ENCODE measurements at regions not wholly inside any gene's neighbourhood (a gene's known extent, or its start where the extent isn't known, plus 50 kb on each side); places are given as distances from the start of the nearest gene placed in this dataset.

GRCh38 chr3:106113747-106114146 is 244.9 kb upstream of the CBLB start:
- Histone ChIP-seq H3K36me3 (ENCODE audit: control insufficient read depth, insufficient read depth, low read length) (no peaks in the 10 kb centered on the region), H3K27ac (ENCODE audit: low read depth, low read length) (no peak overlapping the region), H3K9me3 (ENCODE audit: control insufficient read depth, low read length) (peaks cover 13% of the 10 kb centered on the region), H3K4me3 (ENCODE audit: low read length) (no peak overlapping the region), H3K4me1 (ENCODE audit: control insufficient read depth, insufficient read depth, low read length) (no peaks in the 10 kb centered on the region), H3K27me3 (ENCODE audit: control insufficient read depth, insufficient read depth, low read length, poor library complexity, severe bottlenecking) (no peaks in the 10 kb centered on the region), H3K9ac (ENCODE audit: extremely low read depth, low read length, poor library complexity, severe bottlenecking) (no peak overlapping the region)
- DNase-seq, result no peak
- Mint-ChIP-seq H3K27ac (no peak overlapping the region), H3K4me1 (no peaks in the 10 kb centered on the region), H3K36me3 (ENCODE audit: low read depth) (no peaks in the 10 kb centered on the region), H3K27me3 (ENCODE audit: insufficient read depth) (peaks cover under 1% of the 10 kb centered on the region), H3K9me3 (no peaks in the 10 kb centered on the region), H3K4me3 (no peak overlapping the region)
- 60% methylated on average over 1 of the region's 1 CpG; no CpG with 5 or more reads in 1 of the 2 experiments for WGBS, 2 experiments (ENCODE audit: insufficient coverage in 1 of 2, insufficient read length in 1 of 2)
- TF ChIP-seq, protein P1, sequence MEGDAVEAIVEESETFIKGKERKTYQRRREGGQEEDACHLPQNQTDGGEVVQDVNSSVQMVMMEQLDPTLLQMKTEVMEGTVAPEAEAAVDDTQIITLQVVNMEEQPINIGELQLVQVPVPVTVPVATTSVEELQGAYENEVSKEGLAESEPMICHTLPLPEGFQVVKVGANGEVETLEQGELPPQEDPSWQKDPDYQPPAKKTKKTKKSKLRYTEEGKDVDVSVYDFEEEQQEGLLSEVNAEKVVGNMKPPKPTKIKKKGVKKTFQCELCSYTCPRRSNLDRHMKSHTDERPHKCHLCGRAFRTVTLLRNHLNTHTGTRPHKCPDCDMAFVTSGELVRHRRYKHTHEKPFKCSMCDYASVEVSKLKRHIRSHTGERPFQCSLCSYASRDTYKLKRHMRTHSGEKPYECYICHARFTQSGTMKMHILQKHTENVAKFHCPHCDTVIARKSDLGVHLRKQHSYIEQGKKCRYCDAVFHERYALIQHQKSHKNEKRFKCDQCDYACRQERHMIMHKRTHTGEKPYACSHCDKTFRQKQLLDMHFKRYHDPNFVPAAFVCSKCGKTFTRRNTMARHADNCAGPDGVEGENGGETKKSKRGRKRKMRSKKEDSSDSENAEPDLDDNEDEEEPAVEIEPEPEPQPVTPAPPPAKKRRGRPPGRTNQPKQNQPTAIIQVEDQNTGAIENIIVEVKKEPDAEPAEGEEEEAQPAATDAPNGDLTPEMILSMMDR (conservative IDR thresholded peaks at IDR 0.05), result no peak

- Mint-ChIP-seq H3K4me3 (no peak overlapping the region), H3K9me3 (no peaks in the 10 kb centered on the region), H3K36me3 (ENCODE audit: low read depth) (no peaks in the 10 kb centered on the region), H3K27ac (no peak overlapping the region), H3K27me3 (ENCODE audit: insufficient read depth) (peaks cover 3% of the 10 kb centered on the region), H3K4me1 (no peaks in the 10 kb centered on the region)
- no peak overlapping the region for H3K4me3 ChIP-seq (ENCODE audit: low read length)
- H3K27me3 ChIP-seq (ENCODE audit: control insufficient read depth, insufficient read depth, low read length, poor library complexity, severe bottlenecking), result no peaks in the 10 kb centered on the region
- no peak for DNase-seq
- WGBS, 2 experiments (ENCODE audit: insufficient coverage in 1 of 2, insufficient read length in 1 of 2), result 87 to 100% methylated on average over 1 of the region's 1 CpG
- no peak overlapping the region for H3K27ac ChIP-seq (ENCODE audit: low read depth, low read length)
- TF ChIP-seq, protein P1 (conservative IDR thresholded peaks at IDR 0.05), result no peak
- peaks cover 13% of the 10 kb centered on the region for H3K9me3 ChIP-seq (ENCODE audit: control insufficient read depth, low read length)
- H3K4me1 ChIP-seq (ENCODE audit: control insufficient read depth, insufficient read depth, low read length), result no peaks in the 10 kb centered on the region
- no peak overlapping the region for H3K9ac ChIP-seq (ENCODE audit: extremely low read depth, low read length, poor library complexity, severe bottlenecking)
- no peaks in the 10 kb centered on the region for H3K36me3 ChIP-seq (ENCODE audit: control insufficient read depth, insufficient read depth, low read length)
Measured at GRCh38 chr3:106114220-106114619, 245.4 kb upstream of the CBLB start.

GRCh38 chr3:106114848-106115247 is 246.0 kb upstream of the CBLB start:
- Mint-ChIP-seq H3K4me1 (no peaks in the 10 kb centered on the region), H3K9me3 (no peaks in the 10 kb centered on the region), H3K27me3 (ENCODE audit: insufficient read depth) (peaks cover 3% of the 10 kb centered on the region), H3K27ac (no peak overlapping the region), H3K4me3 (no peak overlapping the region), H3K36me3 (ENCODE audit: low read depth) (no peaks in the 10 kb centered on the region)
- H3K36me3 ChIP-seq (ENCODE audit: control insufficient read depth, insufficient read depth, low read length), result no peaks in the 10 kb centered on the region
- H3K9me3 ChIP-seq (ENCODE audit: control insufficient read depth, low read length), result peaks cover 7% of the 10 kb centered on the region
- H3K4me1 ChIP-seq (ENCODE audit: control insufficient read depth, insufficient read depth, low read length), result no peaks in the 10 kb centered on the region
- TF ChIP-seq, protein P1 (conservative IDR thresholded peaks at IDR 0.05), result no peak
- H3K4me3 ChIP-seq (ENCODE audit: low read length), result no peak overlapping the region
- H3K9ac ChIP-seq (ENCODE audit: extremely low read depth, low read length, poor library complexity, severe bottlenecking), result no peak overlapping the region
- no peak overlapping the region for H3K27ac ChIP-seq (ENCODE audit: low read depth, low read length)
- H3K27me3 ChIP-seq (ENCODE audit: control insufficient read depth, insufficient read depth, low read length, poor library complexity, severe bottlenecking), result no peaks in the 10 kb centered on the region
- DNase-seq, result no peak

Data from endodermal cell (in vitro differentiated cells).